ENCODE measurements at regions not wholly inside any gene's neighbourhood (a gene's known extent, or its start where the extent isn't known, plus 50 kb on each side); places are given as distances from the start of the nearest gene placed in this dataset.

- H3K9me3 ChIP-seq (ENCODE audit: control insufficient read depth, low read length) = no peaks in the 10 kb centered on the region
- no peak overlapping the region for H3K4me2 ChIP-seq (ENCODE audit: low read length)
- H3K27ac ChIP-seq = no peak overlapping the region
- H3K9ac ChIP-seq = no peak overlapping the region
- no peak for TF ChIP-seq CTCF (IDR thresholded peaks at IDR 0.05)
- H3K4me1 ChIP-seq = no peaks in the 10 kb centered on the region
- no peaks in the 10 kb centered on the region for H3K36me3 ChIP-seq (ENCODE audit: control insufficient read depth, insufficient read depth, low read length)
- no peaks in the 10 kb centered on the region for H3K27me3 ChIP-seq (ENCODE audit: control insufficient read depth, insufficient read depth, low read length)
- H3K4me3 ChIP-seq (ENCODE audit: low read depth, low read length) = no peak overlapping the region
- H2AFZ ChIP-seq = no peak overlapping the region
- H3K79me2 ChIP-seq = no peaks in the 10 kb centered on the region
These were observed 164.5 kb downstream of the TMEM38B start for GRCh38 chr9:105858877-105859276.

GRCh38 chr9:105859428-105860091, 165.2 kb downstream of the TMEM38B start:
- H3K4me3 ChIP-seq (ENCODE audit: low read depth, low read length) = no peak overlapping the region
- H3K27me3 ChIP-seq (ENCODE audit: control insufficient read depth, insufficient read depth, low read length) = no peaks in the 10 kb centered on the region
- no peak overlapping the region for H3K9ac ChIP-seq
- H3K4me1 ChIP-seq = no peaks in the 10 kb centered on the region
- H3K4me2 ChIP-seq (ENCODE audit: low read length) = no peak overlapping the region
- H3K27ac ChIP-seq = no peak overlapping the region
- H3K9me3 ChIP-seq (ENCODE audit: control insufficient read depth, low read length) = no peaks in the 10 kb centered on the region
- H3K79me2 ChIP-seq = no peaks in the 10 kb centered on the region
- TF ChIP-seq CTCF (IDR thresholded peaks at IDR 0.05) = no peak
- no peak overlapping the region for H2AFZ ChIP-seq
- H3K36me3 ChIP-seq (ENCODE audit: control insufficient read depth, insufficient read depth, low read length) = no peaks in the 10 kb centered on the region

- Histone ChIP-seq H3K27ac (no peak overlapping the region), H3K4me1 (no peaks in the 10 kb centered on the region), H2AFZ (no peak overlapping the region), H3K36me3 (ENCODE audit: control insufficient read depth, insufficient read depth, low read length) (no peaks in the 10 kb centered on the region), H3K4me3 (ENCODE audit: low read depth, low read length) (no peak overlapping the region), H3K9me3 (ENCODE audit: control insufficient read depth, low read length) (no peaks in the 10 kb centered on the region), H3K9ac (no peak overlapping the region), H3K4me2 (ENCODE audit: low read length) (no peak overlapping the region), H3K27me3 (ENCODE audit: control insufficient read depth, insufficient read depth, low read length) (no peaks in the 10 kb centered on the region), H3K79me2 (no peaks in the 10 kb centered on the region)
- TF ChIP-seq CTCF (IDR thresholded peaks at IDR 0.05) = no peak
These were observed 166.2 kb downstream of the TMEM38B start for GRCh38 chr9:105860516-105860915.

- Histone ChIP-seq H3K27me3 (ENCODE audit: control insufficient read depth, insufficient read depth, low read length) (no peaks in the 10 kb centered on the region), H3K9me3 (ENCODE audit: control insufficient read depth, low read length) (no peaks in the 10 kb centered on the region), H3K4me3 (ENCODE audit: low read depth, low read length) (no peak overlapping the region), H2AFZ (no peak overlapping the region), H3K27ac (no peak overlapping the region), H3K9ac (no peak overlapping the region), H3K36me3 (ENCODE audit: control insufficient read depth, insufficient read depth, low read length) (no peaks in the 10 kb centered on the region), H3K4me2 (ENCODE audit: low read length) (no peak overlapping the region), H3K79me2 (no peaks in the 10 kb centered on the region), H3K4me1 (no peaks in the 10 kb centered on the region)
- TF ChIP-seq CTCF (IDR thresholded peaks at IDR 0.05) = no peak
These were observed 167.6 kb downstream of the TMEM38B start for GRCh38 chr9:105861972-105862371.

- TF ChIP-seq CTCF (IDR thresholded peaks at IDR 0.05) = no peak
- no peaks in the 10 kb centered on the region for H3K36me3 ChIP-seq (ENCODE audit: control insufficient read depth, insufficient read depth, low read length)
- no peak overlapping the region for H3K27ac ChIP-seq
- no peak overlapping the region for H3K4me2 ChIP-seq (ENCODE audit: low read length)
- no peaks in the 10 kb centered on the region for H3K79me2 ChIP-seq
- no peaks in the 10 kb centered on the region for H3K27me3 ChIP-seq (ENCODE audit: control insufficient read depth, insufficient read depth, low read length)
- no peak overlapping the region for H2AFZ ChIP-seq
- no peaks in the 10 kb centered on the region for H3K4me1 ChIP-seq
- H3K4me3 ChIP-seq (ENCODE audit: low read depth, low read length) = no peak overlapping the region
- no peak overlapping the region for H3K9ac ChIP-seq
- H3K9me3 ChIP-seq (ENCODE audit: control insufficient read depth, low read length) = no peaks in the 10 kb centered on the region
These were observed 170.0 kb downstream of the TMEM38B start for GRCh38 chr9:105864248-105864898.

Data from parathyroid adenoma (tissue), 2 donors.